ENCODE measurements at regions not wholly inside any gene's neighbourhood (a gene's known extent, or its start where the extent isn't known, plus 50 kb on each side); places are given as distances from the start of the nearest gene placed in this dataset.

- peak; percentile 53; the same call in 1 of the 2 replicates for TF ChIP-seq TARDBP (CRISPR knock-in tag; IDR thresholded peaks at IDR 0.05)
- peak; percentile 69 for TF ChIP-seq SALL1 (CRISPR knock-in tag; IDR thresholded peaks at IDR 0.05)
- TF ChIP-seq ZFP90 (CRISPR knock-in tag; IDR thresholded peaks at IDR 0.05; ENCODE audit: borderline replicate concordance), result no peak
- TF ChIP-seq ZNF276 (CRISPR knock-in tag; IDR thresholded peaks at IDR 0.05; ENCODE audit: low read depth), result 0 out of 2 replicates have a peak, but pooled peaks have one; percentile 30
- no peak for TF ChIP-seq GMEB2 (CRISPR knock-in tag; IDR thresholded peaks at IDR 0.05; ENCODE audit: low read depth)
- TF ChIP-seq IKZF4 (CRISPR knock-in tag; IDR thresholded peaks at IDR 0.05; ENCODE audit: borderline replicate concordance, low read depth, not compliant biosample characterization), result no peak
- TF ChIP-seq KLF13 (CRISPR knock-in tag; IDR thresholded peaks at IDR 0.05), result no peak
- no peak for TF ChIP-seq FLYWCH1 (CRISPR knock-in tag; IDR thresholded peaks at IDR 0.05)
- TF ChIP-seq MTA1 (CRISPR knock-in tag; IDR thresholded peaks at IDR 0.05; ENCODE audit: borderline replicate concordance), result no peak
- TF ChIP-seq RFXANK (CRISPR knock-in tag; IDR thresholded peaks at IDR 0.05), result no peak
- no peak for TF ChIP-seq TRIM24 (CRISPR knock-in tag; IDR thresholded peaks at IDR 0.05)
- TF ChIP-seq ZMYM4 (CRISPR knock-in tag; IDR thresholded peaks at IDR 0.05), result peak; percentile 37; the same call in 1 of the 2 replicates
- peak; percentile 49; the same call in 1 of the 2 replicates for TF ChIP-seq ZBTB10 (CRISPR knock-in tag; IDR thresholded peaks at IDR 0.05; ENCODE audit: borderline replicate concordance)
- TF ChIP-seq ZFY (CRISPR knock-in tag; IDR thresholded peaks at IDR 0.05), result no peak
- no peak for TF ChIP-seq SNRNP70 (IDR thresholded peaks at IDR 0.05; ENCODE audit: low read depth, low read length)
- no peak for TF ChIP-seq SAP130 (CRISPR knock-in tag; IDR thresholded peaks at IDR 0.05; ENCODE audit: low read depth)
- TF ChIP-seq TFDP1 (CRISPR knock-in tag; IDR thresholded peaks at IDR 0.05; ENCODE audit: borderline replicate concordance), result no peak
- no peak for TF ChIP-seq YEATS4 (CRISPR knock-in tag; IDR thresholded peaks at IDR 0.05; ENCODE audit: borderline replicate concordance)
Measured at GRCh38 chr11:45394294-45395085, 108.3 kb upstream of the SYT13 start (continued).
